Liver (tissue), 3 donors: ENCODE measurements at regions not wholly inside any gene's neighbourhood (a gene's known extent, or its start where the extent isn't known, plus 50 kb on each side); places are given as distances from the start of the nearest gene placed in this dataset.

Source experiments
- ATF3 ChIP-seq: IDR thresholded peaks from 2 replicates; pipeline ENCODE4 v1.6.1; 2016; ENCODE audit warnings: antibody characterized with exemption
- CTCF ChIP-seq: fragments of 150-350 bp; IDR thresholded peaks from 2 replicates; pipeline ENCODE4 v1.5.1; 2017; ENCODE audit warnings: improper control_type of control experiment, low read depth, low read length; ENCODE audit not compliant: missing input control
- EGR1 ChIP-seq, 2 donors: IDR thresholded peaks; 2 replicates each; pipeline ENCODE4 v1.6.1; 2016 to 2018; ENCODE audit warnings: antibody characterized with exemption in 2 of 2, low read depth in 2 of 2
- FOXA1 ChIP-seq: IDR thresholded peaks from 2 replicates; pipeline ENCODE4 v1.6.1; 2016; ENCODE audit warnings: antibody characterized with exemption
- GABPA ChIP-seq, 2 donors: IDR thresholded peaks in 1 of 2; conservative IDR thresholded peaks in 1 of 2; 2 replicates each; pipeline ENCODE4 v1.6.1; 2016; ENCODE audit warnings: antibody characterized with exemption in 2 of 2, mild to moderate bottlenecking in 1 of 2, moderate library complexity in 1 of 2
- HNF4G ChIP-seq: IDR thresholded peaks from 2 replicates; pipeline ENCODE4 v1.6.1; 2016; ENCODE audit warnings: antibody characterized with exemption
- JUND ChIP-seq, 2 donors: IDR thresholded peaks; 2 replicates each; pipeline ENCODE4 v1.6.1; 2016; ENCODE audit warnings: antibody characterized with exemption in 2 of 2
- MAX ChIP-seq: IDR thresholded peaks from 2 replicates; pipeline ENCODE4 v1.6.1; 2016; ENCODE audit warnings: antibody characterized with exemption
- REST ChIP-seq: IDR thresholded peaks from 2 replicates; pipeline ENCODE4 v1.6.1; 2016; ENCODE audit warnings: antibody characterized with exemption, mild to moderate bottlenecking
- RXRA ChIP-seq, 2 donors: IDR thresholded peaks; 2 replicates each; pipeline ENCODE4 v1.6.1; 2017 to 2018; ENCODE audit warnings: antibody characterized with exemption in 2 of 2, mild to moderate bottlenecking in 1 of 2
- SP1 ChIP-seq: IDR thresholded peaks from 2 replicates; pipeline ENCODE4 v1.6.1; 2018; ENCODE audit warnings: antibody characterized with exemption, mild to moderate bottlenecking
- TAF1 ChIP-seq: conservative IDR thresholded peaks from 2 replicates; pipeline ENCODE4 v1.6.1; 2016; ENCODE audit warnings: antibody characterized with exemption, mild to moderate bottlenecking
- YY1 ChIP-seq: IDR thresholded peaks from 2 replicates; pipeline ENCODE4 v1.6.1; 2016; ENCODE audit warnings: antibody characterized with exemption, mild to moderate bottlenecking
- ZBTB33 ChIP-seq: IDR thresholded peaks from 2 replicates; pipeline ENCODE4 v1.6.1; 2016; ENCODE audit warnings: antibody characterized with exemption
- donor health status: healthy.
- donor health status: healthy.

- TF ChIP-seq REST (no peak), CTCF (no peak), ZBTB33 (no peak), JUND (IDR thresholded peaks at IDR 0.05) (no peak), ATF3 (no peak), TAF1 (no peak), RXRA (IDR thresholded peaks at IDR 0.05) (no peak), YY1 (no peak), GABPA (IDR thresholded peaks at IDR 0.05 in 1 of 2, conservative IDR thresholded peaks at IDR 0.05 in 1 of 2) (no peak), EGR1 (IDR thresholded peaks at IDR 0.05; ENCODE audit: low read depth in 2 of 2) (no peak), MAX (no peak), SP1 (no peak), FOXA1 (no peak), HNF4G (no peak)
Observed at GRCh38 chr9:79140751-79141150, 431.0 kb upstream of the TLE4 start.
